ENCODE measurements at regions not wholly inside any gene's neighbourhood (a gene's known extent, or its start where the extent isn't known, plus 50 kb on each side); places are given as distances from the start of the nearest gene placed in this dataset.

DNA sequence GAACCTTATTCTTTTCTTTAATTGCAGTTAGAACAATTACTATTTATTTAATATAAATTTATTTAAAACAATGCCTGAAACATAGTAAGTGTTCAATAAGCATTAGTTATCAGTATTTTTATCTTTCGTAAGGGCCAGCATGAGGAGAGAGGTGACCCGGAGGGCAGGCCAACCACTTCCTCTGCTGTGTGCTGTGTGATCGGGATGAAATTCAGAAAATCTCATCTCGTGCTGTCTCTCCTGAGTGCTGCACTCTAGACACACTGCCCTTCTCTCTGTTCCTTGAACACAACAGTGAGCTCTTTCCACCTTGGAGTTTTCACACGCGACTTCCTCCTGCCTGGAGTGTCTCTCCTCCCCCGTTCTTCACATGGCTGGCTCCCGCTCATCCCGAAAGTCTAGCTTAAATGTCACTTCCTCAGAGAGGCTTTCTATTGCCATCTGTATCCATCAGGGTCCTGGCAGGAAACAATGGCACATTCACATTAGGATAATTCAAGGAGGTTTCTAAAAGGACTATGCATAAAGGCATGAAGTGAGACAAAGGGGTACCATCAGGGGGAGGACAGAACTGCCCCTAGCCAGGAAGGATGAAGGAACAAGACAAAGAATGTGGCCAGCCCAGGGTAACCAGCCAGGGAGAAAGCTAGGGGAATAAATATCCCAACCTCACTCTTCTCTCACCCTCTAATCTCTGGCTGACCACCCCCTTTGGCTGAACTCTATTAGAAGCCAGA lies 142.6 kb upstream of the GJB5 start (continued):
- TF ChIP-seq, protein P1, sequence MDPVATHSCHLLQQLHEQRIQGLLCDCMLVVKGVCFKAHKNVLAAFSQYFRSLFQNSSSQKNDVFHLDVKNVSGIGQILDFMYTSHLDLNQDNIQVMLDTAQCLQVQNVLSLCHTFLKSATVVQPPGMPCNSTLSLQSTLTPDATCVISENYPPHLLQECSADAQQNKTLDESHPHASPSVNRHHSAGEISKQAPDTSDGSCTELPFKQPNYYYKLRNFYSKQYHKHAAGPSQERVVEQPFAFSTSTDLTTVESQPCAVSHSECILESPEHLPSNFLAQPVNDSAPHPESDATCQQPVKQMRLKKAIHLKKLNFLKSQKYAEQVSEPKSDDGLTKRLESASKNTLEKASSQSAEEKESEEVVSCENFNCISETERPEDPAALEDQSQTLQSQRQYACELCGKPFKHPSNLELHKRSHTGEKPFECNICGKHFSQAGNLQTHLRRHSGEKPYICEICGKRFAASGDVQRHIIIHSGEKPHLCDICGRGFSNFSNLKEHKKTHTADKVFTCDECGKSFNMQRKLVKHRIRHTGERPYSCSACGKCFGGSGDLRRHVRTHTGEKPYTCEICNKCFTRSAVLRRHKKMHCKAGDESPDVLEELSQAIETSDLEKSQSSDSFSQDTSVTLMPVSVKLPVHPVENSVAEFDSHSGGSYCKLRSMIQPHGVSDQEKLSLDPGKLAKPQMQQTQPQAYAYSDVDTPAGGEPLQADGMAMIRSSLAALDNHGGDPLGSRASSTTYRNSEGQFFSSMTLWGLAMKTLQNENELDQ (tag by site-specific recombination; IDR thresholded peaks at IDR 0.05; ENCODE audit: low read depth): no peak
- TF ChIP-seq ZNF530 (tag by site-specific recombination; IDR thresholded peaks at IDR 0.05; ENCODE audit: low read depth): no peak
- no peak for TF ChIP-seq ZNF76 (tag by site-specific recombination; IDR thresholded peaks at IDR 0.05; ENCODE audit: borderline replicate concordance, low read depth)
- no peak for TF ChIP-seq ZNF521 (tag by site-specific recombination; IDR thresholded peaks at IDR 0.05)
- TF ChIP-seq, protein P2, sequence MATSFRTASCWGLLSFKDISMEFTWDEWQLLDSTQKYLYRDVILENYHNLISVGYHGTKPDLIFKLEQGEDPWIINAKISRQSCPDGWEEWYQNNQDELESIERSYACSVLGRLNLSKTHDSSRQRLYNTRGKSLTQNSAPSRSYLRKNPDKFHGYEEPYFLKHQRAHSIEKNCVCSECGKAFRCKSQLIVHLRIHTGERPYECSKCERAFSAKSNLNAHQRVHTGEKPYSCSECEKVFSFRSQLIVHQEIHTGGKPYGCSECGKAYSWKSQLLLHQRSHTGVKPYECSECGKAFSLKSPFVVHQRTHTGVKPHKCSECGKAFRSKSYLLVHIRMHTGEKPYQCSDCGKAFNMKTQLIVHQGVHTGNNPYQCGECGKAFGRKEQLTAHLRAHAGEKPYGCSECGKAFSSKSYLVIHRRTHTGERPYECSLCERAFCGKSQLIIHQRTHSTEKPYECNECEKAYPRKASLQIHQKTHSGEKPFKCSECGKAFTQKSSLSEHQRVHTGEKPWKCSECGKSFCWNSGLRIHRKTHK (tag by site-specific recombination; IDR thresholded peaks at IDR 0.05): no peak

DNA sequence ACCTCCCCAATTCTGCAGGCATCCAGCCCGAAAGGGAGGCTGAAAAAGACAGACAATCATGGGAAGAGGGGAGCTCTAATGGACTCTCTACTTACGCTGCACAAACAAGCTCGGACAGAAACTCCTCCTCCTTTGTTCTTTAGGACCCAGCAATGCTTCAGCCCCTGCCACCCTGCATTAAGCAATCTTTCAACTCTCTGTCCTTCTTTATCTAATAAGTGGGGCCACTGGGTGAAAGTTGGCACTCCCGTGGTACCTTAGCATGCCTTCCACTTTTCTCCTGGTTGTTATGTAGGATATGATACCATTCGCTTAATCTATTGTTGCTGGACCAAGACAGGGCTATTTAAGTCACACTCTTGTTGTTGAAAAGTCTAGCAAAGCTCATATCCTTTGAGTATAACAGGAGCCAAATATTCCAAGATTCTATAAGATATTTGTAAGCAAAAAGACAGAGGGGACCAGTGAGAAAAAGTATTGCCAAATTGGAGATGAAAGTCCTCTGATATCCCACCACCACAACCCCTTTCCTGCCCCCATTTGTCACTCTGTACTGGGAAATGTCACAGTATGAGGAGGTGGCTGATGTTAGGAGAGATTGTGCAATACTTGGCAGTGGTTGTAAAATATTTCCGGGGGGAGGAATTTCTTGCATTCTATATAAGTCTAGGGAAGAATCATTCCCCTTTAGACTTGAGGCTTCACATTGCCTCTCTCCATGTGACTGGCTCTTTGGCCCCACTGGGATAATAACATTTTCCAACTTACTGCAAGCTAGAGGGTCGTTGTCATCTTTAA lies 137.3 kb upstream of the GJB5 start:
- no peak for TF ChIP-seq ZNF48 (tag by site-specific recombination; IDR thresholded peaks at IDR 0.05)
- no peak for TF ChIP-seq ZNF169 (tag by site-specific recombination; IDR thresholded peaks at IDR 0.05)
- TF ChIP-seq IKZF3 (tag by site-specific recombination; IDR thresholded peaks at IDR 0.05): no peak
- no peak for TF ChIP-seq FEZF1 (tag by site-specific recombination; IDR thresholded peaks at IDR 0.05)
- no peak for TF ChIP-seq ZNF610 (tag by site-specific recombination; IDR thresholded peaks at IDR 0.05; ENCODE audit: borderline replicate concordance)
- TF ChIP-seq, protein P3, sequence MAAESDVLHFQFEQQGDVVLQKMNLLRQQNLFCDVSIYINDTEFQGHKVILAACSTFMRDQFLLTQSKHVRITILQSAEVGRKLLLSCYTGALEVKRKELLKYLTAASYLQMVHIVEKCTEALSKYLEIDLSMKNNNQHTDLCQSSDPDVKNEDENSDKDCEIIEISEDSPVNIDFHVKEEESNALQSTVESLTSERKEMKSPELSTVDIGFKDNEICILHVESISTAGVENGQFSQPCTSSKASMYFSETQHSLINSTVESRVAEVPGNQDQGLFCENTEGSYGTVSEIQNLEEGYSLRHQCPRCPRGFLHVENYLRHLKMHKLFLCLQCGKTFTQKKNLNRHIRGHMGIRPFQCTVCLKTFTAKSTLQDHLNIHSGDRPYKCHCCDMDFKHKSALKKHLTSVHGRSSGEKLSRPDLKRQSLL (tag by site-specific recombination; IDR thresholded peaks at IDR 0.05): no peak
- TF ChIP-seq ZNF76 (tag by site-specific recombination; IDR thresholded peaks at IDR 0.05; ENCODE audit: borderline replicate concordance, low read depth): no peak
- no peak for TF ChIP-seq ZXDB (tag by site-specific recombination; IDR thresholded peaks at IDR 0.05)
- TF ChIP-seq SP3 (tag by site-specific recombination; IDR thresholded peaks at IDR 0.05): no peak
- TF ChIP-seq, protein P4, sequence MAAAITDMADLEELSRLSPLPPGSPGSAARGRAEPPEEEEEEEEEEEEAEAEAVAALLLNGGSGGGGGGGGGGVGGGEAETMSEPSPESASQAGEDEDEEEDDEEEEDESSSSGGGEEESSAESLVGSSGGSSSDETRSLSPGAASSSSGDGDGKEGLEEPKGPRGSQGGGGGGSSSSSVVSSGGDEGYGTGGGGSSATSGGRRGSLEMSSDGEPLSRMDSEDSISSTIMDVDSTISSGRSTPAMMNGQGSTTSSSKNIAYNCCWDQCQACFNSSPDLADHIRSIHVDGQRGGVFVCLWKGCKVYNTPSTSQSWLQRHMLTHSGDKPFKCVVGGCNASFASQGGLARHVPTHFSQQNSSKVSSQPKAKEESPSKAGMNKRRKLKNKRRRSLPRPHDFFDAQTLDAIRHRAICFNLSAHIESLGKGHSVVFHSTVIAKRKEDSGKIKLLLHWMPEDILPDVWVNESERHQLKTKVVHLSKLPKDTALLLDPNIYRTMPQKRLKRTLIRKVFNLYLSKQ (tag by site-specific recombination; IDR thresholded peaks at IDR 0.05; ENCODE audit: borderline replicate concordance): no peak
- no peak for TF ChIP-seq ZNF624 (tag by site-specific recombination; IDR thresholded peaks at IDR 0.05)
- no peak for TF ChIP-seq ZNF521 (tag by site-specific recombination; IDR thresholded peaks at IDR 0.05)
- TF ChIP-seq, protein P5, sequence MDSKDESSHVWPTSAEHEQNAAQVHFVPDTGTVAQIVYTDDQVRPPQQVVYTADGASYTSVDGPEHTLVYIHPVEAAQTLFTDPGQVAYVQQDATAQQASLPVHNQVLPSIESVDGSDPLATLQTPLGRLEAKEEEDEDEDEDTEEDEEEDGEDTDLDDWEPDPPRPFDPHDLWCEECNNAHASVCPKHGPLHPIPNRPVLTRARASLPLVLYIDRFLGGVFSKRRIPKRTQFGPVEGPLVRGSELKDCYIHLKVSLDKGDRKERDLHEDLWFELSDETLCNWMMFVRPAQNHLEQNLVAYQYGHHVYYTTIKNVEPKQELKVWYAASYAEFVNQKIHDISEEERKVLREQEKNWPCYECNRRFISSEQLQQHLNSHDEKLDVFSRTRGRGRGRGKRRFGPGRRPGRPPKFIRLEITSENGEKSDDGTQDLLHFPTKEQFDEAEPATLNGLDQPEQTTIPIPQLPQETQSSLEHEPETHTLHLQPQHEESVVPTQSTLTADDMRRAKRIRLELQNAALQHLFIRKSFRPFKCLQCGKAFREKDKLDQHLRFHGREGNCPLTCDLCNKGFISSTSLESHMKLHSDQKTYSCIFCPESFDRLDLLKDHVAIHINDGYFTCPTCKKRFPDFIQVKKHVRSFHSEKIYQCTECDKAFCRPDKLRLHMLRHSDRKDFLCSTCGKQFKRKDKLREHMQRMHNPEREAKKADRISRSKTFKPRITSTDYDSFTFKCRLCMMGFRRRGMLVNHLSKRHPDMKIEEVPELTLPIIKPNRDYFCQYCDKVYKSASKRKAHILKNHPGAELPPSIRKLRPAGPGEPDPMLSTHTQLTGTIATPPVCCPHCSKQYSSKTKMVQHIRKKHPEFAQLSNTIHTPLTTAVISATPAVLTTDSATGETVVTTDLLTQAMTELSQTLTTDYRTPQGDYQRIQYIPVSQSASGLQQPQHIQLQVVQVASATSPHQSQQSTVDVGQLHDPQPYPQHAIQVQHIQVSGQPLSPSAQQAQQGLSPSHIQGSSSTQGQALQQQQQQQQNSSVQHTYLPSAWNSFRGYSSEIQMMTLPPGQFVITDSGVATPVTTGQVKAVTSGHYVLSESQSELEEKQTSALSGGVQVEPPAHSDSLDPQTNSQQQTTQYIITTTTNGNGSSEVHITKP (tag by site-specific recombination; IDR thresholded peaks at IDR 0.05): no peak
- no peak for TF ChIP-seq SP2 (tag by site-specific recombination; IDR thresholded peaks at IDR 0.05)
- no peak for TF ChIP-seq ZBTB7A (tag by site-specific recombination; IDR thresholded peaks at IDR 0.05; ENCODE audit: low read depth)
- no peak for TF ChIP-seq KLF1 (tag by site-specific recombination; IDR thresholded peaks at IDR 0.05)
- TF ChIP-seq ZBTB48 (tag by site-specific recombination; IDR thresholded peaks at IDR 0.05): no peak
- TF ChIP-seq, protein P6, sequence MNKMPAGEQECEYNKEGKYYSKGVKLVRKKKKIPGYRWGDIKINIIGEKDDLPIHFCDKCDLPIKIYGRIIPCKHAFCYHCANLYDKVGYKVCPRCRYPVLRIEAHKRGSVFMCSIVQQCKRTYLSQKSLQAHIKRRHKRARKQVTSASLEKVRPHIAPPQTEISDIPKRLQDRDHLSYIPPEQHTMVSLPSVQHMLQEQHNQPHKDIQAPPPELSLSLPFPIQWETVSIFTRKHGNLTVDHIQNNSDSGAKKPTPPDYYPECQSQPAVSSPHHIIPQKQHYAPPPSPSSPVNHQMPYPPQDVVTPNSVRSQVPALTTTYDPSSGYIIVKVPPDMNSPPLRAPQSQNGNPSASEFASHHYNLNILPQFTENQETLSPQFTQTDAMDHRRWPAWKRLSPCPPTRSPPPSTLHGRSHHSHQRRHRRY (tag by site-specific recombination; IDR thresholded peaks at IDR 0.05): no peak
- TF ChIP-seq WT1 (tag by site-specific recombination; IDR thresholded peaks at IDR 0.05): no peak
- CTCF ChIA-PET: no interaction called here
- Histone ChIP-seq H3K4me3 (ENCODE audit: low read depth, low read length) (no peak overlapping the region), H3K36me3 (ENCODE audit: control insufficient read depth in 2 of 2, insufficient read depth in 1 of 2, low read length in 2 of 2) (no peaks in the 10 kb centered on the region), H3K9me3 (ENCODE audit: control insufficient read depth, insufficient read depth, low read depth, low read length) (no peaks in the 10 kb centered on the region), H3K27ac (ENCODE audit: extremely low read depth, low read depth, low read length) (no peak overlapping the region), H3K4me1 (ENCODE audit: control insufficient read depth, insufficient read depth, low read length) (no peaks in the 10 kb centered on the region)
- POLR2A ChIA-PET: no interaction called here
